ENCODE measurements at regions not wholly inside any gene's neighbourhood (a gene's known extent, or its start where the extent isn't known, plus 50 kb on each side); places are given as distances from the start of the nearest gene placed in this dataset.

DNA sequence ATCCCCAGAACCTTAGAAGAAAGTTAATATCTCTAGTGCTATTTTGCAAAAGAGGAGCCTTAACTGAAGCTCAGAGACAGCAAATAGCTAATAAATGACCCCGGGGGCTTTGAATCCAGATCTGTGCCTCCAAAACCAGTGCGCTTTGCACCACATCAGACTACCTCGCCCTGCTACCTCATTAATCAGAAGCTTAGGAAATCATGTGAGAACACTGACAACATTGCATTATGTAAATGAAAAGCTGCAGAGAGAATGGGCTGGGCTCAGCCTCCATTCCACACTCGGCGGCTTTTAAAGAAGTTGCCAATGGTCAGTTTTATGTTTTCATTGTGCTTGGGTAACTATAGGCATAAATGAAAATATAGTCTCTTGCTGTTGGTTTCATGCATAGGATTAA is 54.0 kb upstream of the STMND1 start:
- TF ChIP-seq, protein P1, sequence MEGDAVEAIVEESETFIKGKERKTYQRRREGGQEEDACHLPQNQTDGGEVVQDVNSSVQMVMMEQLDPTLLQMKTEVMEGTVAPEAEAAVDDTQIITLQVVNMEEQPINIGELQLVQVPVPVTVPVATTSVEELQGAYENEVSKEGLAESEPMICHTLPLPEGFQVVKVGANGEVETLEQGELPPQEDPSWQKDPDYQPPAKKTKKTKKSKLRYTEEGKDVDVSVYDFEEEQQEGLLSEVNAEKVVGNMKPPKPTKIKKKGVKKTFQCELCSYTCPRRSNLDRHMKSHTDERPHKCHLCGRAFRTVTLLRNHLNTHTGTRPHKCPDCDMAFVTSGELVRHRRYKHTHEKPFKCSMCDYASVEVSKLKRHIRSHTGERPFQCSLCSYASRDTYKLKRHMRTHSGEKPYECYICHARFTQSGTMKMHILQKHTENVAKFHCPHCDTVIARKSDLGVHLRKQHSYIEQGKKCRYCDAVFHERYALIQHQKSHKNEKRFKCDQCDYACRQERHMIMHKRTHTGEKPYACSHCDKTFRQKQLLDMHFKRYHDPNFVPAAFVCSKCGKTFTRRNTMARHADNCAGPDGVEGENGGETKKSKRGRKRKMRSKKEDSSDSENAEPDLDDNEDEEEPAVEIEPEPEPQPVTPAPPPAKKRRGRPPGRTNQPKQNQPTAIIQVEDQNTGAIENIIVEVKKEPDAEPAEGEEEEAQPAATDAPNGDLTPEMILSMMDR (conservative IDR thresholded peaks at IDR 0.05; ENCODE audit: low read depth, low read length), result no peak
- no peak for TF ChIP-seq MAZ (IDR thresholded peaks at IDR 0.05; ENCODE audit: borderline replicate concordance, low read depth, low read length)
- no peak for TF ChIP-seq MAFK (IDR thresholded peaks at IDR 0.05; ENCODE audit: low read depth, low read length)
